MV-4-11 (cell line): ENCODE measurements at regions not wholly inside any gene's neighbourhood (a gene's known extent, or its start where the extent isn't known, plus 50 kb on each side); places are given as distances from the start of the nearest gene placed in this dataset.

Experiments
- DNase-seq: peaks from one replicate; lab custom pipeline; 2025; lab: John Stamatoyannopoulos, UW

DNA sequence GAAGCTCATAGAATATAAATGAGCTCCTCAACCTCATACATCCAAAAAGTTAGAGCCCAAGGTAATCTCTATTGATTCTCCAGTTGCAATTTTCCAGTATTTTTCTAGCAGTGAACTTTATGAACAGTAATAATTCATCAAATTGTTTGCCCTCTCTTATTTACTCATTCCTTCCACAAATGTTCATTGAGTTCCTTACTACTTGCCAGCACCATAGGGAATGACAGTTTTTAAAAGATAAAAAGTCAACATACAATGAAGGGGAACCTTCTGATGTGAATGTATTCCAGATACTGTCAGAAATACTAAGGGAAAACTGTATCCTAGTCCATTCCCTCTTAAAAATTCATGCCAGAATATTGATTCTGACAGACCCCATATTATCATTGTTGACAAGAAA, 277.0 kb upstream of the C1orf87 start:
- no peak for DNase-seq

DNA sequence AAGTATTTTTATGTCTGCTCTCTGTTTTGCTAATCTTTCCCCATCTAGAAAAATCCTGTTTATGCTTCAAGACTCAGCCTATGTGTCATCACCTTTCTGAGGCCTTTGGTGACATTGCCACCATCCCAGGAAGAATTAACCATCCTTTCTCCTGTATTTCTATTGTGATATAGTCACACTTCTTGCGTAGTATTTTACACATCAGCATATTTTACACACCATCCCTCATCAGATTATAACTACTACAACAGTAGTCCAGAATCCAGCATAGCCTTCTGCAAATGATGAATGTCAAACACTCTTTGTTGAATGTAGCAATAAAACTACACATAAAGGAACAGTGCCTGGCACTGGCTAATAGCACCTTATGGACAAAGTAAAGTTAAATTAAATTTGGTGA, 275.3 kb upstream of the C1orf87 start:
- no peak for DNase-seq

DNA sequence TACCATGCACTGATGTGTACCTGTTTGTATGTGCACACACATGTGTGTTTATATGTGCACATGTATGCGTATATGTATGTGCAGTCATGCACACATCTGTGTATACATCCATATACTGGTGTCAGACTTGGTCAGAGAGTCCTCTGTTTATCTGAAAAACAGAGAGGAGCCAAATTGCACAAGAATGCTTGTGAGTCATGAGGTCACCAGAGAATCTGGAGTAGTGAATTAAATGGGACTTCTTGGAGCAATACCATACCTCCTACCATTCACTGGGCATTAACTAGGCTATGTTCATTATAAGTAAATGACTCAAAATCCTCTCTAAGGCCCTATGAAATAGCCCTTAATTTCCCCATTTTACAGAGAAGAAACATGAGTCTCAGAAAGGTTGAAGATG, 272.1 kb upstream of the C1orf87 start:
- no peak for DNase-seq

DNA sequence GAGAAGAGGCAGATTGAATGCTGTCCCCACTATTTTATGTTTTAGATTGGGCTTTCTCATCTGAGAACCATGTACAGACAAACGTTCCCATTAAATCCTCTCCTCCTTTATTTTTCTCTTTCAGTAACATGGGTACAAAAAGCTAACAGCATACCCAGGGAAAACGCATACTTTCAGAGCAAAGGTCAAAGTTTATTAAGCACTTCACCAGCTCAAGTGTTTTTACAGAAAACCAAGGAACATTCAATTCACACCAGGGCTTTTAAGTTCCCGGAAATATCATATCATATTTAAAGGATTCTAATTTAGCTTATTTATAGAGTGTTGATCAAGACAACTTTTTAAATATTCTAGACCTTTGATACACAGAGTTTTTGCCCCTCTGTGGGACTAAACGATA, 271.5 kb upstream of the C1orf87 start:
- DNase-seq, result no peak

GRCh38 chr1:60343736-60344135, 270.2 kb upstream of the C1orf87 start:
- DNase-seq, result no peak

- no peak for DNase-seq
Observed at GRCh38 chr1:60342569-60342968, 269.0 kb upstream of the C1orf87 start.

DNA sequence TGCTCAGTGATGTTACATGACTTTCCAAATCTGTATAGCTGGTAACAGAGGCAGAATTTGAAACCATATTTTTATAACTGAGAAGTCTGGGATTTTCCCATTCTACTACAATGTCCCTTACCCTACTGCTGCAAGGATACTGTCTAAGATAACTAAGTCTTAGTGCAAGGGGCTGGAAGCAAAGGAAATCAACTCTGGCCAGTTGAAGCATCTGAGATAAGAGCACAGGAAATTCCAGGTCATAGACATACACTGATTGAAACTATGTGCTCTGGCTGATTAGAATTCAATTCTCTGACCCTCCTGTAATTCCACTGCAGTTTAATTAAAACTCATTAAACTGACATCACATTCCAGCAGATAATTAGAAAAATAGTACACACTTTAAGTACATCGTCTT, 267.7 kb upstream of the C1orf87 start:
- DNase-seq, result no peak

GRCh38 chr1:60331647-60332046, 258.1 kb upstream of the C1orf87 start:
- DNase-seq, result no peak

GRCh38 chr1:60329651-60330050, 256.1 kb upstream of the C1orf87 start:
- no peak for DNase-seq

GRCh38 chr1:60311838-60312237, 238.3 kb upstream of the C1orf87 start:
- no peak for DNase-seq

DNA sequence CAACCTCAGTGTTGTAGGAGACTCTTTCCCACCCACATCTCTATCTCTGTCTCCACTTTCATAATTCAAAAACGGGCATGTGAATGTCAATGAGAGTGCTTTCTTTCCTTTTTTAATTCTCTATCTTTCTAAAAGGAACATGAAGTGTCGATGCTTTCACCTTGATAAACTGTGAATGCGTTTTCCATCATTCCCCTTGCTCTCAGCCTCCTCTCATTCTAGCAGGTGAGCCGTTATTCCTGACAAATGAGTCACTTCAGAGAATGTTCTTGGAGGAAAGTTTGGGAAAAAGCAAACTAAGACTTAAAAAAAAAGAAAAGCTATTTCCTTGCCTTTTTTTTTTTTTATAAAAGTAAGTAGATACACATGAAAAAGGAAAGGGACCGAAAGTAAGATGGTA, 226.0 kb upstream of the C1orf87 start:
- DNase-seq, result no peak

DNA sequence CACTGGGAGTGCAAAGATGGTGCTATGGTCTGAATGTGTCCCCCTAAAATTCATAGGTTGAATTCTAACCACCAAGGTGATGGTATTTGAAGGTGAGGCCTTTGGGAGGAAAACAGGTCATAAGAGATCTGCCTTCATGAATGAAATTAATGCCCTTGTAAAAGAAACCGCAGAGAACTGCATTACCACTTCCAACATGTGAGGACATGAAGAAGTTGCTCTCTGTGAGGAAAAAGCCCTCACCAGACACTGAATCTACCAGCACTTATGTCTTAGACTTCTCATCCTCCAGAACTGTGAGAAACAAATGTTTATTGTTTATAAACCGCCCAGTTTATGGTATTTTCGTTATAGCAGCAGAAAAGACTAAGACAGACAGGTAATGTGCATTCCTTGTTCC, 224.7 kb upstream of the C1orf87 start:
- no peak for DNase-seq

DNA sequence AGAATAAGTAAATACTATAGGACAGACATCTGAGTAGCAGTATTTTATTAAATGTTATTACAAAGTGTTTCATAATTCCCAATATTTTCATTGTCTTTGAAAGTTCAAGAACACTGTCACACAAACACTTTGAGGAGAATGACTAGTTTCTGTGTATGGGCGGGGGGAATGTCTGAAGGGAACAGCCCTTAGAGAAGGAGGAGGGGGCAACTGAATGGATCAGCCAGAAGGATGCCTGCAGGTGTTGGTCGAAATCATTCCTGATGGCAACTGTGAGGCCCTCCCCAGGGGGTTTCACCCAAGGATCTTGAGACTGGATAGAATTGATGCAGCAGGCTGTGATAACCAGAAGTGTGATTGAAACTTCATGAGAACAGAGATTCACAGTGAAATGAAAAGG, 223.2 kb upstream of the C1orf87 start:
- no peak for DNase-seq

DNA sequence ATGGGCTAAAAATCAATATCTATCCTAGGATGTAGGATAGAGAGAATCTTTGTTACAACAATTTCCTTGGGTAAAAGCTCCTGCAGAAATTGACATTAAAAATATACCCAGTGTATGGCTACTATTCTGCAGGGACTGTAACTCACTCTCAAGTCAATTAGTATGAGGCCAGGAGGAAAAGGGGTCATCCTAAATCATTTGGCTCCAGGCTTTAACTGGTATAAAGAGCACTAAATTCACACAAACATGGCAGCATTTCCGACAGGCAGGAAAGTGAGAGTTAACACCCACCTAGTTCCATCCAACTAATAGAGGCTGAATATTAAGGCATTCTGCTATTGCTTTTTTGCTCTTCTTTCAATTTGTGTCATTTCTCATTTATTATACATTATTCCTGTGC, 218.6 kb upstream of the C1orf87 start:
- DNase-seq, result no peak

DNA sequence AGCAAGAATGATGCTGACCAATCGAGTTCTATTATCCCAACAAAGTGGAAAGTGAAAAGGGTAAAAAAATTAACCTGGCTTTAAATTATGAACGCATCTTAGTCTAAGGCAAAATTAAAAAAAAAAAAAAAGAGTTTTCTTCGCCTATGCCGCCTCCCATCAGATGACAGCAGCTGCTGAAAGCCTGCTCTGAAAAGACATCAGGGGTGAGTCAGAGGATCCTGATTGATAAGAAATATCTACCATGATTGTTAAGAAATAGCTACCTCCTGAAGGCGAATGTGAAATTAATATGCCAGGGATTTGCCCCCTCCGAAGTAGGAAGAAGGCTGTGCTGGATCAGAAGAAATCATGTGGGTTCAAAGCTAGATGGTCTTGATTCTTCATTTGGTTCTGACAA, 216.8 kb upstream of the C1orf87 start:
- no peak for DNase-seq

GRCh38 chr1:60287536-60287935, 214.0 kb upstream of the C1orf87 start:
- DNase-seq, result no peak

GRCh38 chr1:60283690-60284089, 210.1 kb upstream of the C1orf87 start:
- DNase-seq, result no peak

DNA sequence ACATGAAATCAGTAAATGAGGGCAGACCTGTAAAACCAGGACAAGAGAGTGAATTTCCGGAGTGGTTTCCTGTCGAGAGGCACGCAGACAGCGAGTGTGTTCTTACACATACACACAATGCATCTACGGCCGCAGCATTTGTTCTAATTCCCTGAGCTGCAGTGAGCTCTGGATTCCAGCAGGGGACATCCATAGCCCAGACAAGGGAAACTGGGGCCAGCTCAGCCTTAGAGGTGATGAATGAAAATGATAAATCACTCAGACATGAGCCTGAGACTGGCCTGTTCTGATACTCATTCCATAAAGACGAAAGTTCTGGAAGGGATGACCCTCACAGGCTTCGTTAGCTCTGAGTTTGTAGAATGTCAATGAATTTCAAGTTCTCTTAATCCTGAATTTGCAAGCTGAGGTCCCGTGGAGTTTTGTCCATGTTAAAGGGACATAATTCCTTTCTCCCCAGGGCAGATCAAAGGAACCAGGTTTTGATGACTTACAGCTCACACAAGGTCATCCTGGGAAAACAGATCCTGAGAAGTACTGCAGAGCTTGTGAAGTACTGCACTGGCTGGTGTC, 207.9 kb upstream of the C1orf87 start:
- peak; percentile 54 for DNase-seq

DNA sequence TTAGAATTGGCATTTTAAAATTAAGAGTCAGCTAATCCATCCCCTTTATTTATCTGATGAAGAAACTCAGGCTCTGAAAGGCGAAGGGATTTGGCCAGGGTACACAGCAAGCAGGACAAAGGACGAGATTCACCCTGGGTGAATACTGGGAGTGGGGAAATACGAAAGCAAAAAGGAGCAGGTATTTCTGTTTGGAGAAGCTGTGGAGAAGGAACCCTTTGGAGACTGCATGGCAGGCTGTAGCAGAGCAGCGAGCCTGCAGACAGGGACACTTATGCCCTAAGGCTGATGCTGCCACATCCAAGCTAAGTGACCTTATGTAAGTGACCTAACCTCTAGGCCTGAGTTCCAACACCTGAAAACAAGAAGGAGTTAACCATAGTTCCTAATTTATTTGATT, 207.2 kb upstream of the C1orf87 start:
- no peak for DNase-seq

GRCh38 chr1:60280256-60280655, 206.7 kb upstream of the C1orf87 start:
- DNase-seq, result no peak

- DNase-seq, result no peak
Observed at GRCh38 chr1:60279798-60280197, 206.2 kb upstream of the C1orf87 start.

GRCh38 chr1:60277269-60277668, 203.7 kb upstream of the C1orf87 start:
- DNase-seq, result no peak

DNA sequence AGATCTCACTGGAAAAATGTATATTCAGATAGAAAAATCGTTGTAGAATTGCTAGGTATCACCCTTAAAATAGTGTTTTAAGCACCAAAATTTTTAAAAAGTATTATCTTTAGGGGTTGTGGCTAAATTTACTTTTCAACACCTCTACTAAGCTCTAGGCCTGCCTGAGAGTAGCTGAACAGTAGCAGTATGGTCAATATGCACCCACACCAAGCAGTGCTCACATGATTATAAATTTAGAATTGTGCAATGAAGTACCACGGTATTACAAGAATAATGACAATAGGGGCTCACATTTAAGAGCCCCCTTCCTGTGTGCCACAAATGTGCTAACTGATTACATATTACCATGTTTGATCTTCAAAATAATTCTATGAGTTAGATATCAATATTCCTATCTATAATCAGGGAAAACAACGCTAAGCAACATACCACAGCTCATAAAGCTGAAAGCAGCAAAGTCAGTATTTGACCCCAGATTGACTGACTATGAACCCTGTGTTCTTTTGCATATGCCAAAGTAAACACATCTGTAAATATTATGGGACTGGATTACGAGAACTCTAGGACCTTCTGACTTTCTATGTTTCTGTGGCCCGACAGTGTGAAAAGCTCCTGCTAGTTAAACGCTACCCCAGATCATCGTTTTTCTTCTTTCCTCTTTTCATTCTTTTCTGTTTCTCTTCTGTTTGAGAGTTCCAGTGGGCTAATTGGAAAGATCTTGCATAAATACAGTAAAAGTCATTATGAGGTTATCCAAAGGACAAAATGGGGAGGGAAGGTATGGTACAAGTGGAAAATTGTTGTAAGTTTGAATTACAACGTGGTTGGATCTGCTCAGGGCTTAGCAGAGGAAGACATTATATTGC, 201.1 kb upstream of the C1orf87 start:
- DNase-seq, result no peak

DNA sequence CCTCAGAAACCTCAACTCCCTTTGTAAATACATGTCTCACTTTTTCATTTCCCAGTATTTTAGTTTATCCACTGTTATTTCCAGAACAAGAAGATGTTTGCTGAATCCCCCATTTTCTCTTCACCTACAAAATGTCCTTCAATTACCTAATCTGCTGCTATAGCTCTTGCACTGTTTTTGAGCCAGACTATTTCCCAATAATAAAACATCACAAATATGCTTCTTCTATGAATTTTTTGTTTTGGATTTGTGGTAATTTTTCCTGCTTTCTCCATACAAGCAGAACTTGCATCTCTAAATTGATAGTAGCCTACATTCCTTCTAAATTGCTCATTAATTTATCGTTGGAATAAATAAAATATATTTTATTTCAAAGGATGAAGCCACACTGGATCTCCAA, 199.6 kb upstream of the C1orf87 start:
- no peak for DNase-seq
